LHCN-M2 (cell line): ENCODE measurements at regions not wholly inside any gene's neighbourhood (a gene's known extent, or its start where the extent isn't known, plus 50 kb on each side); places are given as distances from the start of the nearest gene placed in this dataset.
"Not testable (repeated sequence)": the region's sequence is repeated elsewhere in the genome, so short reads cannot be mapped to it uniquely, and the experiment has no call there.

Experiments used
- DNase-seq: peaks from one replicate; pipeline ENCODE4 v3.0.0-alpha.2; 2012; ENCODE audit warnings: low read depth

GRCh38 chr10:61818251-61818650 is 83.2 kb upstream of the ARID5B start:
- DNase-seq = not testable (repeated sequence)

DNA sequence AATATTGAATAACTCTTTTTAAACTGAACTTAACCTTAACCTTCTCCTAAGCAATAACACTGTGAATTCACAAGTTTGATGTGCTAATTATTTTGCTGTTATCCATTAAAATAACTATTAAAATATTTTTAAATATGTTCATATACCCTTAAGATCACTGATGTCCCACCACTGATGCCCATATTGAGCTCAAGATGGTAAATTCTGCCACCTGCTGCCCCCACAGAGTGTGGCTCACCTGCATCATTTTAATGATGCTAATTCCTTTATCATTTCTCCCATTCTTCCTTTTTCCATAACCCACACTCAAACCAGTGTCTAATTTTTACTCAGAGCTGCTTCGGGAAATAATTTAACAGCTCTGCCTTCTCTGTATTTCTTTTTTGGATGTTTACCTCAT is 82.3 kb upstream of the ARID5B start:
- DNase-seq = no peak

DNA sequence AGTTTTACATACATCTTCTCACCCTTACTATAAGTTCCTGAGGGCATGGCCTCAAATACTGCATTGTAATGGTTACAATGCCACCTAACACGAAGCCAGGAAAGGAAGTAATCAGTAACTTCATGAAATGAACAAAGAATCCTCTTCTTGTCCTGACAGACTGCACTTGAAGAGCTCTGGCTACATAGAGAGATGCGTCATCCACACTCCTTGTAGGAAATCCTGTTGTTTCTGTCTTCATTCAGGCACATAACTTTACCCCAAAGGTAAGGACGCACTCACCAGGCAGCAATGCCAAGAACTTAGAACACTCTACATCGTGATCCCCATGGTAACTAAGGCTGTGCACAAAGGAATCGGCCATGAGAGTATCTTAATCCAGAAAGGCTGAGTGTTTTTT is 80.3 kb upstream of the ARID5B start:
- no peak for DNase-seq

GRCh38 chr10:61821693-61822092 is 79.8 kb upstream of the ARID5B start:
- DNase-seq = no peak

- no peak for DNase-seq
These were observed 79.4 kb upstream of the ARID5B start for GRCh38 chr10:61822096-61822495.

GRCh38 chr10:61822781-61823230 is 78.7 kb upstream of the ARID5B start:
- DNase-seq = no peak

DNA sequence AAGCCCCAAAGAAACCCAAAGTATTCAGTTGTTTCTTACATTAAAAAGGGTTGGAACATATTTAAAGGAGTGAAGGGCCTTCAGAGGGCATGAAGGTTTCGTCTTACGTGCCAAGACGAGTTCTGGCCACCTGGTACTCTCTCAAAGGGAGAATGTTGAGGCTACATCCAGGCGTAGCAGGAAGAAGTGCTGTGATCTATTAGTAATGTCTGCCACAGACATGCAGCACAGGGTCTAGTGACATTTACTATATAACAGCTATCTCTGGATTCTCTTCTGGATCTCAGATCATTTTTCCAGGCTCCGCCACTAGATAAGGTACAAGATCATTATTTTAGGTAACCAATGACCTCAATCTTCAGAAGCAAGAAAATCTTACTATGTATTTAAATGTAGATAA is 76.5 kb upstream of the ARID5B start:
- DNase-seq = no peak

GRCh38 chr10:61825628-61826027 is 75.9 kb upstream of the ARID5B start:
- no peak for DNase-seq

DNA sequence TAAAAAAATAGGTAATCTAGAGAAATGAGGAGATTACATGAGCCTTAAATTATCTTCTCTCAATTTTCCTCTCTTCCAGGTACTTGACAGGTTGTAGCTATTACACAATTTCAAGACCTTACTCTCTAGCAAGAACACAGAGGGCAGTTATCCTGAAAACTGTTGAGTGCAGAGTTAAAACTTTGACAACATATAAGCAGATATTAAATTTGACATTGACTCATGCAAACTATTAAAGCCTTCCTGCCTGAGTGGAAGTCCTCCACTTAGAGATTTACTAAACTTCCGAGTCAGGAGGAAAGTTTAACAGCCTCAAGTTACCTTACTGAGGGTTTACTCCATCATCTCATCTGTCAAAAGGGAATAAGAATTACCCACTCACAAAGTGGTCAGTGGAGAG is 73.5 kb upstream of the ARID5B start:
- no peak for DNase-seq

DNA sequence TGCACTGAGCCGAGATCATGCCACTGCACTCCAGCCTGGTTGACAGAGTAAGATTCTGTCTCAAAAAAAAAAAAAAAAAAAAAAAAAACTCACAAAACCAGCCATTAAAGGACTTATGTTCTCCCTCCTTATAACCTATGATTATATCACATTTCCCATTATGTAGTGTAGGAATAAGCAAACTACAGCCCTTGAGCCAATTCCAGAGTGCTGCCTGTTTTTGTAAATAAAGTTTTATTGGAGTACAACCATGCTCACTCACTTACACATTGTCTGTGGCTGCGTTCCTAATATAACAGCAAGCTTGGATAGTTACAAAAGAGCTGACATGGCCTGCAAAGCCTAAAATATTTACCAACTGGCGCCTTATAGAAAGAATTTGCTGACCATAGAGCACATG is 72.7 kb upstream of the ARID5B start:
- DNase-seq = no peak

GRCh38 chr10:61830072-61830845 is 71.2 kb upstream of the ARID5B start:
- no peak for DNase-seq

DNA sequence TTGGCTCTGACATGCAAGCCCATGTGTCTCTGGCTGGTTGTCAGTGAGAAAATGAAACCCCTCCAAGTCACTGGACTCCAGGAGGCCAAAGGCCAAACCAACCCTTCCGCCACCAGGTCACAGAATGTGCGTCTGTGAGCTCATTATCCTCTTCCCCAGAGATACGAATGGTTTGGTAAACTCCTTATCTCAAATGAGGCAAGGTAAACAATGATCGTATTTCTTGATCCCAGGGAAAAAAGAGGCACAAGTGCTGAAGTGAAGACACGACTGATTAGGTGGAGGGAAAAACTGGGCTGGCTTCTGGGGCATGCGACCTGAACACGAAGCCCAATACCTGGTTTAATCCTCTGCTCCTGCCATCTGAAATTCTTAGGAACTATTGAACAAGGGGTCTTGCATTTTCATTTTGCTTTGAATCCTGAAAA is 70.6 kb upstream of the ARID5B start:
- DNase-seq = no peak

DNA sequence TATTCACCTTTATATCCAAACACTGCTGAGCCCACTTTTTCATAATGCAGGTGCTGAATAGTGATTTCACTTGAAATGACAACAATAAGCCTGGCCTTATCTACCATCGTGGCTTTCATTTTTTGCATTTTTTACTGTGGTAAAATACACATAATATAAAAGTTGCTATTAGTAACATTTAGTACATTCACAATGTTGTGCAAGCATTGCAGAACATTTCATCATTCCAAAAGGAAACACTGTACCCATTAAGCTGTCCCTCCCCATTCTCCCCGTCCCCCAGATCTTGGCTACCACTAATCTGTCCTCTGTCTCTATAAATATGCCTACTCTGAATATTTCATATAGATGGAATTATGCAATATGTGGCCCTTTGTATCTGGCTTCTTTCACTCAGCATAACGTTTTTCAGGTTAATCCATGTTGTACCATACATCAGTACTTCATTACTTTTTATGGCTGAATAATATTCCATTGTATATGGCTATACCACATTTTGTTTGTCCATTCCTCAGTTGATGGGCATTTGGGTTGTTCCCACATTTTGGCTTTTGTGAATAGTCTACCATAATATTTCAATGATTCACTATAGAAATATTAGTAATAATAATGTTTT is 68.5 kb upstream of the ARID5B start:
- peak; percentile 36 for DNase-seq

DNA sequence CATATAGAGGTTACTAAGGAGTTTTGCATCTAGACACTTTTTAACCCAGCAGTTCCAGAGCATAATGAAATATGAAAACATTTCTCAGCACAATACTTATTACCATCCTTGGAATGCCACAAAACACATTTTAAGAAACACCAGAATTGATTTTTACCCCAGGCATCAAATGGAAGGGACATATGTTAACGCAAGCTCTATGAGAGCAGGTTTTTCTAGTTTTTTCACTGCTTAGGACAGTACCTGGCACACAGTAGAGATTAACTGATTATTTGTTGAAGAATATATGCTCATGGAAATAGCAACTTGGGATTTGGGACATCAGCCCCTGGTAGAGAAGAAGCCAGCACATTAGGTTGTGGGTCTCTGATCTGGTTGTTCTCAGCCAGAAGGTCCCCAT is 67.0 kb upstream of the ARID5B start:
- DNase-seq = no peak

GRCh38 chr10:61835069-61835945 is 66.2 kb upstream of the ARID5B start:
- peak; percentile 84 for DNase-seq

- no peak for DNase-seq
These were observed 65.3 kb upstream of the ARID5B start for GRCh38 chr10:61835946-61836887.

- DNase-seq = peak; percentile 82
These were observed 64.4 kb upstream of the ARID5B start for GRCh38 chr10:61836888-61837754.

DNA sequence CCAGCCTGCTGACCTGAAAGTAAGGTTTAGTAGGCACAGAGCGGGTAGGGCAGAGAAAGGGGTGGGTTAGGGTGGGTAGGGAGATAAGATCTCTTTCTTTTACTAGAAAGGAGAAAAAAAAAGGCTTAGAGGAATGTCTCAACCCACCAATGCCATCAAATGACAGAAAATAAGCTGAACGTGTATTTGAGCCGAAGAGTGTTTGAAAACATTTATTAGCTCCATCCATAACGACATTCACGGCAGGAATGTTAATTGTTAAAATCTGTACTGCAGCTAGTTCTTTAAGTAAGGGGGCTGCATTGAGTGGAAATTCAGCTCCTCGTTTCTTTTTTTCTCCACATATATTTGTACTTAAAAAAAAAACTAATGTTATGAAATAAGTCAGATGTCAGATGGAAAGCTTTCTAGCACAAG is 63.7 kb upstream of the ARID5B start:
- DNase-seq = no peak

DNA sequence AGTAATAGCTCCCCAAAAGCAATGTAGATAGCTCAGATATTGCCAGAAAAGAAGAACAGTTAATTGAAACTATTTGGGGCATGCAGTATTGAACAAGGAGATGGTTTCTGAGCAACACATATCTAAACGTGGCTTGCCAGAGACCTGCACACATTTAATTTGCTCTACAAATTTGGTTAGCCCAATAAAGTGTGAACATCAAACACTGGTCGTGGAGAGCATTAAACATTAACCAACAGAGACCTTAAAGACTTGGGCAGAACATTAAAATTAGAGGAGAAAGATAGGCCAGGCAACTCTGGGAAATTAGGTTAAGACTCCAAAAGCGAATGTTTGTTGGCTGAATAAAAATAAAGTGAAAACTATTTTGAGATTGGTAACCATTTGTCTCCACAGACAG is 61.6 kb upstream of the ARID5B start:
- DNase-seq = no peak

DNA sequence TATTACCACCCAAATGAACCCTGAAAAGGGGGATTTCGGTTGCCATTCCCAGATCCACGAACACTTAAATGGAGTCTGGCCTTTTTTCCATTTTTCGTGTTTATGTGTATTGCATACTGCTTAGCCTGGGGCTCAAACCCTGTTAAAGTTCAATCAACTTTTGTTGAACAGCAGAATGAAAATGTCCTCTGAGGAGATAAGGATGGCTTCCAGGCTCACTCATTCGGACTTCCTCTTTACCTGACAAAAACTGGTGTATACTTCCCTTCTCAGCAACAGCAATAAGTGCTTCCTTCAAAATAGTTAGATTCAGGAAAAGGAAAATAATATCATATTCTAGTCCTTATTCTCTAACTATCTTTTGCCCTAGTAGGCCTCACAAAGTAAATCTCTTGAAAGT is 61.1 kb upstream of the ARID5B start:
- no peak for DNase-seq
